Activated CD8-positive, alpha-beta T cell treated with anti-CD3 and anti-CD28 coated beads, Interleukin-2, amount 10 ng/mL, durations not matched to agents 7 days and 5 days (primary cell): ENCODE measurements at regions not wholly inside any gene's neighbourhood (a gene's known extent, or its start where the extent isn't known, plus 50 kb on each side); places are given as distances from the start of the nearest gene placed in this dataset.
"Not testable (repeated sequence)": the region's sequence is repeated elsewhere in the genome, so short reads cannot be mapped to it uniquely, and the experiment has no call there.

Source experiments
- ATAC-seq: fragments of 150-1000 bp; cut with Tn5 transposase; one replicate; pipeline ENCODE4 v1.10.0; 2021; ENCODE audit warnings: moderate library complexity
- CTCF ChIA-PET: fragments of 350-600 bp; sonication (Branson Sonifier 250); formaldehyde crosslinking; loops from one replicate; lab custom pipeline; 2021; ENCODE audit warnings: antibody characterized with exemption; lab: Charles Lee
- POLR2A ChIA-PET: fragments of 350-600 bp; sonication (Branson Sonifier 250); formaldehyde crosslinking; loops from one replicate; lab custom pipeline; 2021; ENCODE audit warnings: antibody characterized with exemption; lab: Charles Lee
- DNase-seq: peaks from one replicate; pipeline ENCODE4 v3.0.0-alpha.2; 2020
- H3K27ac Mint-ChIP-seq: one replicate; pipeline ENCODE4 v1.8.0; 2021; ENCODE audit warnings: mild to moderate bottlenecking, mixed read lengths
- H3K27me3 Mint-ChIP-seq: one replicate; pipeline ENCODE4 v1.8.0; 2021; ENCODE audit warnings: low read depth, mixed read lengths
- H3K36me3 Mint-ChIP-seq: one replicate; pipeline ENCODE4 v1.8.0; 2021; ENCODE audit warnings: low read depth, mixed read lengths
- H3K4me1 Mint-ChIP-seq: one replicate; pipeline ENCODE4 v1.8.0; 2021; ENCODE audit warnings: low read depth, mixed read lengths
- H3K4me3 Mint-ChIP-seq: one replicate; pipeline ENCODE4 v1.8.0; 2021; ENCODE audit warnings: mild to moderate bottlenecking, mixed read lengths
- H3K9me3 Mint-ChIP-seq: one replicate; pipeline ENCODE4 v1.8.0; 2022; ENCODE audit warnings: mixed read lengths; ENCODE audit not compliant: insufficient read depth

GRCh38 chr2:186365406-186365805, 120.7 kb upstream of the ZC3H15 start:
- H3K4me3 Mint-ChIP-seq = no peak overlapping the region
- POLR2A ChIA-PET = no interaction called here
- no peaks in the 10 kb centered on the region for H3K4me1 Mint-ChIP-seq
- no peaks in the 10 kb centered on the region for H3K27me3 Mint-ChIP-seq
- CTCF ChIA-PET = no interaction called here
- H3K27ac Mint-ChIP-seq = no peak overlapping the region
- no peak for DNase-seq
- ATAC-seq = no peak
- H3K9me3 Mint-ChIP-seq = no peaks in the 10 kb centered on the region
- no peaks in the 10 kb centered on the region for H3K36me3 Mint-ChIP-seq

- H3K27me3 Mint-ChIP-seq = no peaks in the 10 kb centered on the region
- ChIA-PET POLR2A (no interaction called here), CTCF (no interaction called here)
- ATAC-seq = no peak
- H3K36me3 Mint-ChIP-seq = no peaks in the 10 kb centered on the region
- H3K4me1 Mint-ChIP-seq = no peaks in the 10 kb centered on the region
- H3K9me3 Mint-ChIP-seq = peaks cover 8% of the 10 kb centered on the region
- H3K4me3 Mint-ChIP-seq = no peak overlapping the region
- DNase-seq = no peak
- no peak overlapping the region for H3K27ac Mint-ChIP-seq
These were observed 107.0 kb upstream of the ZC3H15 start for GRCh38 chr2:186379052-186379451.

- DNase-seq (no peak), ATAC-seq (no peak)
- no peaks in the 10 kb centered on the region for H3K4me1 Mint-ChIP-seq
- H3K27me3 Mint-ChIP-seq = no peaks in the 10 kb centered on the region
- H3K4me3 Mint-ChIP-seq = no peak overlapping the region
- peaks cover 5% of the 10 kb centered on the region for H3K9me3 Mint-ChIP-seq
- H3K27ac Mint-ChIP-seq = no peak overlapping the region
- no peaks in the 10 kb centered on the region for H3K36me3 Mint-ChIP-seq
- ChIA-PET CTCF (no interaction called here), POLR2A (no interaction called here)
These were observed 105.3 kb upstream of the ZC3H15 start for GRCh38 chr2:186380805-186381204.

- DNase-seq = no peak
- CTCF ChIA-PET = no interaction called here
- H3K4me3 Mint-ChIP-seq = no peak overlapping the region
- ATAC-seq = no peak
- POLR2A ChIA-PET = no interaction called here
- H3K9me3 Mint-ChIP-seq = peaks cover 9% of the 10 kb centered on the region
- no peaks in the 10 kb centered on the region for H3K36me3 Mint-ChIP-seq
- no peak overlapping the region for H3K27ac Mint-ChIP-seq
- H3K27me3 Mint-ChIP-seq = no peaks in the 10 kb centered on the region
- no peaks in the 10 kb centered on the region for H3K4me1 Mint-ChIP-seq
These were observed 104.5 kb upstream of the ZC3H15 start for GRCh38 chr2:186381573-186381972.

GRCh38 chr2:186382932-186383331, 103.1 kb upstream of the ZC3H15 start:
- Mint-ChIP-seq H3K4me3 (no peak overlapping the region), H3K27ac (no peak overlapping the region), H3K36me3 (no peaks in the 10 kb centered on the region), H3K27me3 (no peaks in the 10 kb centered on the region), H3K4me1 (no peaks in the 10 kb centered on the region), H3K9me3 (peaks cover 8% of the 10 kb centered on the region)
- no peak for DNase-seq
- no peak for ATAC-seq
- ChIA-PET POLR2A (no interaction called here), CTCF (no interaction called here)

- no peak for DNase-seq
- ChIA-PET CTCF (no interaction called here), POLR2A (no interaction called here)
- no peaks in the 10 kb centered on the region for H3K4me1 Mint-ChIP-seq
- ATAC-seq = no peak
- peaks cover 9% of the 10 kb centered on the region for H3K9me3 Mint-ChIP-seq
- no peaks in the 10 kb centered on the region for H3K27me3 Mint-ChIP-seq
- no peak overlapping the region for H3K4me3 Mint-ChIP-seq
- H3K27ac Mint-ChIP-seq = no peak overlapping the region
- no peaks in the 10 kb centered on the region for H3K36me3 Mint-ChIP-seq
These were observed 101.8 kb upstream of the ZC3H15 start for GRCh38 chr2:186384226-186384625.

- CTCF ChIA-PET, H3K27ac Mint-ChIP-seq, H3K36me3 Mint-ChIP-seq, H3K27me3 Mint-ChIP-seq, H3K4me3 Mint-ChIP-seq, DNase-seq, ATAC-seq, H3K4me1 Mint-ChIP-seq, POLR2A ChIA-PET: not testable (repeated sequence)
- peaks cover 18% of the 10 kb centered on the region for H3K9me3 Mint-ChIP-seq
These were observed 100.3 kb upstream of the ZC3H15 start for GRCh38 chr2:186385638-186386201.

- H3K36me3 Mint-ChIP-seq = no peaks in the 10 kb centered on the region
- ChIA-PET CTCF (no interaction called here), POLR2A (no interaction called here)
- peaks cover 12% of the 10 kb centered on the region for H3K9me3 Mint-ChIP-seq
- H3K27ac Mint-ChIP-seq = no peak overlapping the region
- no peaks in the 10 kb centered on the region for H3K27me3 Mint-ChIP-seq
- H3K4me1 Mint-ChIP-seq = no peaks in the 10 kb centered on the region
- DNase-seq (no peak), ATAC-seq (no peak)
- no peak overlapping the region for H3K4me3 Mint-ChIP-seq
These were observed 86.9 kb upstream of the ZC3H15 start for GRCh38 chr2:186399082-186399644.

- H3K9me3 Mint-ChIP-seq = no peaks in the 10 kb centered on the region
- no peaks in the 10 kb centered on the region for H3K27me3 Mint-ChIP-seq
- ATAC-seq (no peak), DNase-seq (no peak)
- no peaks in the 10 kb centered on the region for H3K36me3 Mint-ChIP-seq
- H3K4me3 Mint-ChIP-seq = no peak overlapping the region
- no peaks in the 10 kb centered on the region for H3K4me1 Mint-ChIP-seq
- POLR2A ChIA-PET = no interaction called here
- H3K27ac Mint-ChIP-seq = no peak overlapping the region
- CTCF ChIA-PET = no interaction called here
These were observed 80.2 kb upstream of the ZC3H15 start for GRCh38 chr2:186405842-186406241.

GRCh38 chr2:186407611-186408010, 78.4 kb upstream of the ZC3H15 start:
- no peaks in the 10 kb centered on the region for H3K27me3 Mint-ChIP-seq
- no peaks in the 10 kb centered on the region for H3K36me3 Mint-ChIP-seq
- no peak overlapping the region for H3K27ac Mint-ChIP-seq
- H3K9me3 Mint-ChIP-seq = no peaks in the 10 kb centered on the region
- H3K4me1 Mint-ChIP-seq = no peaks in the 10 kb centered on the region
- DNase-seq = no peak
- ChIA-PET CTCF (no interaction called here), POLR2A (no interaction called here)
- H3K4me3 Mint-ChIP-seq = no peak overlapping the region
- no peak for ATAC-seq

- Mint-ChIP-seq H3K4me3 (no peak overlapping the region), H3K36me3 (peaks cover 2% of the 10 kb centered on the region), H3K27me3 (no peaks in the 10 kb centered on the region), H3K27ac (no peak overlapping the region), H3K9me3 (no peaks in the 10 kb centered on the region), H3K4me1 (no peaks in the 10 kb centered on the region)
- no peak for DNase-seq
- no peak for ATAC-seq
- ChIA-PET POLR2A (no interaction called here), CTCF (no interaction called here)
These were observed 75.3 kb upstream of the ZC3H15 start for GRCh38 chr2:186410802-186411201.

- Mint-ChIP-seq H3K36me3 (no peaks in the 10 kb centered on the region), H3K27ac (no peak overlapping the region), H3K4me3 (no peak overlapping the region), H3K9me3 (no peaks in the 10 kb centered on the region), H3K27me3 (no peaks in the 10 kb centered on the region), H3K4me1 (peaks cover 8% of the 10 kb centered on the region)
- ATAC-seq (no peak), DNase-seq (no peak)
- ChIA-PET POLR2A (no interaction called here), CTCF (no interaction called here)
These were observed 63.8 kb upstream of the ZC3H15 start for GRCh38 chr2:186422226-186422625.

GRCh38 chr2:186423481-186423880, 62.6 kb upstream of the ZC3H15 start:
- no peaks in the 10 kb centered on the region for H3K36me3 Mint-ChIP-seq
- H3K27me3 Mint-ChIP-seq = no peaks in the 10 kb centered on the region
- peaks cover 8% of the 10 kb centered on the region for H3K4me1 Mint-ChIP-seq
- ATAC-seq (no peak), DNase-seq (no peak)
- H3K4me3 Mint-ChIP-seq = no peak overlapping the region
- H3K27ac Mint-ChIP-seq = no peak overlapping the region
- ChIA-PET POLR2A (no interaction called here), CTCF (no interaction called here)
- no peaks in the 10 kb centered on the region for H3K9me3 Mint-ChIP-seq
